Stimulated activated CD4-positive, alpha-beta T cell treated with anti-CD3 and anti-CD28 coated beads, Interleukin-2, amount 100 ng/mL, for 48 hours (primary cell): ENCODE measurements at regions not wholly inside any gene's neighbourhood (a gene's known extent, or its start where the extent isn't known, plus 50 kb on each side); places are given as distances from the start of the nearest gene placed in this dataset.

Experiments
- DNase-seq, 2 donors: peaks; one replicate each; pipeline ENCODE4 v3.0.0-alpha.2; 2020

DNA sequence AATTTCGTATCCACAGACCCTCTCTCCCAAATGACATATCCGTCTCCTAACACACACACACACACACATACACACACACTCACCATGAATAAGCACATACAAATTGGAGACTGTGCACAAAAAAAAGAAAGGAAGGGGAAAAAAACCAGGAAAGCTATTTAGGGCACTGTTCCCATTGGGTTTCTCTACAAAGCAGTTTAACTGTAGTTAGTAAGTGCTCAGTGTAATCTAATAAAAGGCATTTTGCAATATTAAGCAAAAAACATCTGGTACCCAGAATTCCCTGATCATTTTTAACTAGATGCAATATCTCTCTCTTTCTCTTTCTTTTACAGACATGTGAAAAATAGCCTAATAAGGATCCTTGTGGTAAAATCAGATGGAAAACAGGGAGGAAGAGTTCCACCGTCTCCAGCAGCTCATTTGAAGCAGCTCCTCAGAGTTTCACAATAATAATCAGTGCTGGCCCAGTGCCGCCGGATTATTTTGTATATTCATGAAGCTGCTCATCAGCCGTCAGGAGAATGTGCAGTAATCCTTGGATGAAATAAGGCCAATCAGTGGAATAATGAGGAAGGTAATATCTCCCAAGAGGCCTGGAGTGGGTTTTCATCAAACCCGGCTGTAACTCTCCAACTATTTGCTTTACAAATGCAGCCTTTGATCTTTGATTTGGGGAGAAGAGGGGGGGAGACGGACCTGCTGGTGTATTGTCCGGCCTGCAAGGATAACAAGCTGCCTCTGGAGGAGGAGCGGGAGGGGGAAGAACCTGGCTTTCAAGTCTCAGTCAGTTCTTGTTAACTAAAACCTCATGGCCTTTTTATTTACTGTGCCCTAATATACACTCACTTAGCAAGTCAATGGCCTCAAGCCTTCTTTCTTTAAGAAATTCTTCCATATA lies 227.6 kb upstream of the SMIM21 start:
- DNase-seq, result no peak

DNA sequence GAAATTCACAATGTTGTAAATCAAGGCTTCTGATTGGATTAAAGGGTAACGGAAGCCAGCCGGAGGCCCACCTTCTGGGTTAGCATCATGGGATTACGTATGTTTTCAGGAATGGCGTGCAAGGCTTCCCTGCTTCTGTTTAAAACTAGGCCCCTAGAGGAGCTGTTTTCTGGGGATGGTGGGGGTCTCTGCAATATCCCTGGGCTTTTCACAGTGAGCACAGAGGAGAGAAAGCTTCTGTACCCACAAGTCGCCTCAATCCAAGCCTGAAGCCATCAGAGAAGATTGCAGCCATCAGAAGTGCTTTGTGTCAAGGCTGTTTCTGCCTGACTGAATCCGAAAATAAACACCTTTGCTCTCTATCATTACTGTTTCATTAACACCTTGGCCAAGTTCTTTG lies 226.9 kb upstream of the SMIM21 start:
- DNase-seq, result no peak

GRCh38 chr18:75652528-75652927 lies 225.0 kb upstream of the SMIM21 start:
- DNase-seq, result no peak

DNA sequence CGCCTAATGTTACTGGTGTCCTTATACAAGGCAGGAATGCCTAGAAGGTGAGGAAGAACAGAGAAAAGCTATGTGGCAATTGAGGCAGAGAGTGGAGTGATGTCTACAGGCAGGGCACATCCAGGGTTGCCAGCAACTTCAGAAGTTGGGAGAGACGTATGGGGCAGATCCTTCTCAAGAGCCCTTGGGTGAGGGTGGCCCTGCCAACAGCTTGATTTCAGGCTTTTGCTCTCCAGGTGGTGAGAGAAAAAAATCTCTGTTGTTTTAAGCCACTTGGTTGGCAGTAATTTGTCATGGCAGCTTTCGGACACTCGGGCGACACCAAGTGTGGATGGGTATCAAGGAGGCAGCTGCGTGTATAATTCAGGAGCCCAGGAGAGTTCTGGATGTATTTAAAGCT lies 217.4 kb upstream of the SMIM21 start:
- DNase-seq, result no peak

GRCh38 chr18:75643083-75643482 lies 215.6 kb upstream of the SMIM21 start:
- no peak for DNase-seq

- no peak for DNase-seq
Measured at GRCh38 chr18:75639472-75639831, 211.9 kb upstream of the SMIM21 start.

- no peak for DNase-seq
Measured at GRCh38 chr18:75638776-75639471, 211.4 kb upstream of the SMIM21 start.

DNA sequence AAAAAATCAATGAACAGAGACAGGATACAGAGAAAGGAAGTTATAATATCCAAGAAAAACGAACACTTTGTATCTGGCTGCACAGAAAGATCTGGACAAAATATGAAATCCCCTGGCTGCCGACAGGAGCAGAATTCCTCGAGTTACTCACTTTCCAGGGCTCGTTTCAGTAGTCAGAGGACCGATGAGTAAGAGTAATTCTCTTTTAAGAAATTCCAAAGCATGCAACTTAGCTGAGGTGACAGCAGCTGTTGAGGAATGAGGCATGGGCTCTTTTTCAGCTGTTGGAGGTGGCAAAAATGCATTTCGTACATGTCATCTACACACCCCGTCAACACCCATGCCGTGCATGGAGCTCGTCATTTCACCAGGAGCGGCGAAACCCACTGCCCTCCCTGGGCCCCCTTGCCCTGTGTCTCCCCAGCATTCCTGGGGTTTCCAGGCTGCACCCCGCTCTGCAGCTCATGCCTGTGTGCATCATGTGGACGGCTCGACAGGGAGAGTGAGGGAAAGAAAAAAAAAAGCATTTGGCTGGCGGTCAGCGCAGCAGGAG lies 210.8 kb upstream of the SMIM21 start:
- no peak for DNase-seq

- DNase-seq, result no peak
Measured at GRCh38 chr18:75635096-75635495, 207.6 kb upstream of the SMIM21 start.

DNA sequence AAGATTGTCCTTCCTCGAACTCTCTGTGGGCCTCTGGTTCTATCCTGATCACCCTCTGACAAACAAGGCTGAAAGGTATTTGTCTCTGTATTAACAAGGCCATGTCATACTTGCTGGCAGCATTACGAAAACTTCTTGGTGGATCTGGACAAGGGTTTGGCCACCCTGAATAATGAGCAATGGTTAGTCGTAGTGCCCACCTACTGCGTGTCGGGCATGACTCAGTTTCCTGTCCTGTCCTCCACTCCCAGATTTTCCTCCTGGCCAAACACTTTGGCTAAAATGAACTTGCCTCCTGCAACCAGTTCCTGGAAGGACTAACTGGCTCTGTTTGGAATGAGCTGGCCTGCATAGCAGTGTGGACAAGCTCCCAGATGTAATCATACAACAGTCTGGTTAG lies 198.5 kb upstream of the SMIM21 start:
- DNase-seq, result no peak

DNA sequence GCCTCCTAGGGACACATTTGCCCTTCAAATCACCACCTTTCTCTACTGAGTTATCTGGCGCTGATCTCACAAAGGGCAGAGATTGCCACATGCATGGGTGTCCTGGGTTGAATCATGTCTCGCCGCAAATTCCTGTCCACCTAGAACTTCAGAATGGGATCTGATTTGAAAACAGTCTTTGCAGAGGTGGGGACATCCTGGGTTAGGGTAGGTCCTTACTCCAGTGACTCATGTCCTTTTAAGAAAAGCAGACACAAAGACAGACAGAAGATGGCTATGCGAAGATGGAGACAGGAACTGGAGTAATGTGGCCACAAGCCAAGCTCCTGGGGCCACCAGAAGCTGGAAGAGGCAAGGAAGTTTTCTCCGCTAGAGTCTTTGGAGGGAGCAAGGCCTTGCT lies 197.4 kb upstream of the SMIM21 start:
- DNase-seq, result no peak

GRCh38 chr18:75621818-75622217 lies 194.3 kb upstream of the SMIM21 start:
- DNase-seq, result no peak

GRCh38 chr18:75618146-75618545 lies 190.6 kb upstream of the SMIM21 start:
- no peak for DNase-seq

GRCh38 chr18:75612456-75612855 lies 185.0 kb upstream of the SMIM21 start:
- no peak for DNase-seq

- no peak for DNase-seq
Measured at GRCh38 chr18:75607701-75608100, 180.2 kb upstream of the SMIM21 start.

DNA sequence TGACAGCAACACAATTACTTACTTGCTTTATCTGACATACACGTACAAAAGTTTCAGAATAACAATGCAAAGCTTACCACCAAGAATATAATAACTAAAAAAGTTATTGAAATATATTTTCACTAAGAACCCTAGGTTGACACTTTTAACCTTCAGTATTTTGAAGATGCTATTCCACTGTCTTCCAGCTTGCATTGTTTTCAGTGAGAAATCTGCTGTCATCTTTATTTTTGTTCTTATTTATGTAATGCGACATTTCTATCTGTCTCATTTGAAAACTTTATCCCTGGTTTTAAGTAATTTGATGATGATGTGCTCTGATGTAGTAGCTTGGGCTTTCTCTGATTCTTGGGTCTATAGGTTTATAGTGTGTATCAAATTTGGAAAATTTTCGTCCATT lies 165.0 kb upstream of the SMIM21 start:
- no peak for DNase-seq

DNA sequence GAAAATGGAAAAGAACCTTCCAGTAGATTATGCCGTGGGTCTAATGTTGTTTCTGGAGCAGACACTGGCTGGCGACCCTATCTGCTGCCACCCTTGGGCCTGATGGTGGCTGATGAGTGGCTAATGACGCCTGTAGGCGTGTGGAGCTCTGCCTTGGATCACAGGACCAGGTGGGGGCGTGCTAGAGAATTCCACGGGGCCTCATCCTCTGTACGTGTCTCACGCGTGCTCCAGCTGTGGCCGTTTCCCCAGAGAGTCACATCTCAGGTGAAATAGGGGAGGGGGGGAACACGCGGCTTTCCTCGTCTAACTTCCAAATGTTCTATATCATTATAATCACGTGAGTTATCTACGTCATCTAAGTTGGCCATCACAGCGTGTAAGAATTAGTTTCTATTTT lies 160.9 kb upstream of the SMIM21 start:
- DNase-seq, result no peak

GRCh38 chr18:75587131-75587530 lies 159.6 kb upstream of the SMIM21 start:
- DNase-seq, result no peak

DNA sequence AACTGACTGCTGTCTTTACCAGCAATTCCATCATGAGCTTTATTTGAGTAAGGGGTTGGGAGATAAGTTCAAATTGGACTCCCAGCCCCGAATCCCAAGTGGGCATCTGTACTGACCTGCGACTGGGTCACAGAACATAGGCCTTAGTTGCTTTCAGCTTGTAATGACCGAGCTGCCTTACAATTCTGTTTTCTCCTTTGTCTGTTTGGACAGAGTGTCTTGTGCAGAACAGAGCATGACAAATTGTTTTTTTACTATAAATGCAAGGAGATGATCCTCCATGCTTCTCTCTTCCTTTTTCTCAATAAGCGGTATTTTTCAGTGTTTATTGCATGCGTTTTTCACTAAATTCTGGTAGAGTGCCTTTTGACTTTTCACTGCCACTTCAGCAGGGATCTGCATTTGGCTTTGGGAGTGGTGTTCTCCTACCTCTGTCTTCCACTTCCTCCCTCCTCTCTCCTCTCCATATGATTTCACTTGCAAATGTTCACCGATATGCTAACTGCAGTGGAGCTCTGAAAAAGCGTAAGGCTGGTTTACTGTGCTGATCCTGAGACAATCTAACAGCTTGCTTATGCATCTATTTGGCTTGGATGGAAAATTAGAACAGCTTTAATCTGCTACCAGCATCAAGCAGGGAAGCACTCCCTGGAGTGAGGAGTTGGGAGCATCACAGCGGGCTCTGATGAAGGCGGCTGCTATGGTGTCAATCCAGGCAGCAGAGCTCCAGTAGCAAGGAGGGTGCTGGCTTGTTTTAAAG lies 158.8 kb upstream of the SMIM21 start:
- no peak for DNase-seq

GRCh38 chr18:75582940-75583339 lies 155.4 kb upstream of the SMIM21 start:
- DNase-seq, result no peak

- no peak for DNase-seq
Measured at GRCh38 chr18:75582406-75582821, 154.9 kb upstream of the SMIM21 start.

GRCh38 chr18:75581336-75582131 lies 154.0 kb upstream of the SMIM21 start:
- DNase-seq, result no peak

DNA sequence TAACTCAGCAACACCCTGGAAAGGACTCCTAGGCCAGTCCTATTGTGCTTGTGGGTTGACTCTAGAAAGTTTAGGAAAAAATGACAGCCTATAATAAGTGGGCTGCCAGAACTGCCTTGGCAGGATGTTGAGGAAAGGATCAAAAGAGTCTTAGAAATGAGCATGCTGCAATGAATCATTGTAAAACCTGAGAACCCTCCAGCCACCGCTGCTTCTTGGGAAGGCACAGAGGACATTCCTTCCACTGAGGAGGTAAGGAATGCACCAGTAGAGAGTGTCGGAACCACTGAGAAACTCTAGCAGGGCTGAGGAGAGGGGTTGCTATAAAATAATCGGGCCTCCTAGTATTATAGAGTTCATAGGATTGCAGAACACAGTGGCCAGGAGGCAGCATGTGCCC lies 146.7 kb upstream of the SMIM21 start:
- no peak for DNase-seq
